GM12892 (cell line): ENCODE measurements at regions not wholly inside any gene's neighbourhood (a gene's known extent, or its start where the extent isn't known, plus 50 kb on each side); places are given as distances from the start of the nearest gene placed in this dataset.

Source experiments
- POLR2A ChIP-seq: IDR thresholded peaks from 2 replicates; pipeline ENCODE4 v1.6.1; 2011; ENCODE audit warnings: low read depth, low read length, control low read depth
- POLR2AphosphoS5 ChIP-seq: IDR thresholded peaks from 2 replicates; pipeline ENCODE4 v1.6.1; 2011; ENCODE audit warnings: low read depth, low read length, control low read depth
- TAF1 ChIP-seq: IDR thresholded peaks from 2 replicates; pipeline ENCODE4 v1.6.1; 2011; ENCODE audit warnings: low read depth, mild to moderate bottlenecking, control low read depth, low read length, borderline replicate concordance

DNA sequence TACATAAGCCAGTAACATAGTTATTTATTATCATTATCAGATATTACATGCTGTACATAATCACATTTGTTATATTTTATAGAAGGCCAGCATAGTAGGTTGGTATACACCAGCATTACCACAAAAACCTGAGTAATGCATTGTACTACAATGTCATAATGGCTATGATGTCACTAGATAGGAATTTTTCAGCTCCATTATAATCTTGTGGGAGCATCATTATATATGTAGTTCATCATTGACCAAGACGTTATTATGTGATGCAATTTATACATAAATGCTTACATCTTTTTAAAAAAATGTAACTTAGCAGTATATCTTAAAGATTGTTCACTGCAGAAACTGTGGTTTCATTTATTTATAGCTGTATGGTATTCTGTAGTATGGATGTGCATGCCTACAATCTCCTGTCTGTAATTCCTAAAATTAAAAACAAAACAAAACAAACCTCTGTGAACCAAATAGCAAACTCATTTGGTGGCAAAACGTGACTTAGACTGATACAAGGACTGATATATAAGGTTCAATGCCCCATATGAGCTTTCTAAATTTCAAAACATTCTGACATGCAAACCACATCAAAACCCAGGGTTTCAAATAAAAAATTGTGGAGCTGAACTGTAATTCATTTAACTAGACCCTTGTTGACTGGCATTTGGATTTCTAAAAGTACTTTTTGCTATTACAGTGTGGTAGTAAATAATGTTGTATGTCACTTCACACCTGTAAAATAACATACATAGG lies 250.9 kb downstream of the DLEU7 start:
- TF ChIP-seq POLR2AphosphoS5 (no peak), POLR2A (no peak), TAF1 (no peak)
